Natural killer cell (primary cell): ENCODE measurements at regions not wholly inside any gene's neighbourhood (a gene's known extent, or its start where the extent isn't known, plus 50 kb on each side); places are given as distances from the start of the nearest gene placed in this dataset.
"Not testable (repeated sequence)": the region's sequence is repeated elsewhere in the genome, so short reads cannot be mapped to it uniquely, and the experiment has no call there.

ENCODE experiments used
- ATAC-seq, 3 donors: fragments of 150-1000 bp in 2 of 3; fragments of 200-7000 bp in 1 of 3; cut with Tn5 transposase; 1 replicate in 1 of 3; 2 replicates in 2 of 3; pipeline ENCODE4 v1.10.0; 2021; ENCODE audit warnings: mild to moderate bottlenecking in 2 of 3, moderate library complexity in 2 of 3
- DNase-seq, 2 donors: peaks; one replicate each; pipeline versions ENCODE4 v3.0.0 to v3.0.0-alpha.2; 2013 to 2021; ENCODE audit warnings: mixed read lengths in 1 of 2
- H3K27ac ChIP-seq: one replicate; pipeline ENCODE4 v1.5.1; 2013; ENCODE audit warnings: mild to moderate bottlenecking, low read length
- H3K27me3 ChIP-seq: one replicate; pipeline ENCODE4 v1.6.1; 2013; ENCODE audit warnings: low read length; ENCODE audit not compliant: control insufficient read depth, insufficient read depth
- H3K36me3 ChIP-seq: one replicate; pipeline ENCODE4 v1.6.1; 2013; ENCODE audit warnings: low read length; ENCODE audit not compliant: control insufficient read depth, insufficient read depth
- H3K4me1 ChIP-seq: one replicate; pipeline ENCODE4 v1.6.1; 2013; ENCODE audit warnings: low read length; ENCODE audit not compliant: control insufficient read depth, insufficient read depth
- H3K4me3 ChIP-seq: one replicate; pipeline ENCODE4 v1.5.1; 2013; ENCODE audit warnings: low read length
- H3K9me3 ChIP-seq: one replicate; pipeline ENCODE4 v1.6.1; 2013; ENCODE audit warnings: low read length; ENCODE audit not compliant: control insufficient read depth, insufficient read depth
- H3K27ac Mint-ChIP-seq, 2 donors: one replicate each; pipeline ENCODE4 v1.8.0; 2022; ENCODE audit warnings: mild to moderate bottlenecking in 2 of 2, mixed read lengths in 2 of 2, moderate library complexity in 1 of 2
- H3K27me3 Mint-ChIP-seq, 2 donors: one replicate each; pipeline ENCODE4 v1.8.0; 2022; ENCODE audit warnings: low read depth in 2 of 2, mixed read lengths in 2 of 2
- H3K36me3 Mint-ChIP-seq: one replicate; pipeline ENCODE4 v1.8.0; 2022; ENCODE audit warnings: mixed read lengths
- H3K4me1 Mint-ChIP-seq, 2 donors: one replicate each; pipeline ENCODE4 v1.8.0; 2022; ENCODE audit warnings: mixed read lengths in 2 of 2
- H3K4me3 Mint-ChIP-seq: one replicate; pipeline ENCODE4 v1.8.0; 2022; ENCODE audit warnings: mild to moderate bottlenecking, moderate library complexity, mixed read lengths
- H3K9me3 Mint-ChIP-seq, 2 donors: one replicate each; pipeline ENCODE4 v1.8.0; 2022; ENCODE audit warnings: mixed read lengths in 2 of 2
- CTCF ChIP-seq: fragments of 200-600 bp; IDR thresholded peaks from one replicate; pipeline ENCODE4 v1.8.0; 2022; ENCODE audit warnings: antibody characterized with exemption
- WGBS: methylation state at CpG from one replicate; pipeline ENCODE4 v1.1.7; 2013; ENCODE audit warnings: missing lambda C conversion rate; ENCODE audit not compliant: insufficient coverage; 5-methylcytosine and 5-hydroxymethylcytosine counted together
- intact Hi-C: fragments of 100-400 bp; cut with micrococcal nuclease; formaldehyde crosslinking; loops from one replicate; pipeline ENCODE4 v1.14.2; 2022

- H3K27ac Mint-ChIP-seq: no peak overlapping the region
- H3K9me3 Mint-ChIP-seq: peaks cover 2 to 4% of the 10 kb centered on the region in 2 donors
- no peaks in the 10 kb centered on the region for H3K4me1 Mint-ChIP-seq
- H3K27me3 Mint-ChIP-seq: no peaks in the 10 kb centered on the region
- intact Hi-C loops: no loop called here
- no peak overlapping the region for H3K4me3 Mint-ChIP-seq
- H3K36me3 Mint-ChIP-seq: no peaks in the 10 kb centered on the region
- Histone ChIP-seq H3K36me3 (no peaks in the 10 kb centered on the region), H3K27me3 (no peaks in the 10 kb centered on the region), H3K9me3 (no peaks in the 10 kb centered on the region), H3K27ac (no peak overlapping the region), H3K4me1 (no peaks in the 10 kb centered on the region), H3K4me3 (no peak overlapping the region)
- no peak for ATAC-seq
- DNase-seq: no peak
- WGBS: 62% methylated on average over 2 of the region's 2 CpGs
- TF ChIP-seq CTCF: no peak
Measured at GRCh38 chr11:38751421-38751820, 2153.4 kb upstream of the RAG2 start.

- WGBS: 77% methylated on average over 2 of the region's 2 CpGs
- H3K4me1 ChIP-seq, H3K27me3 Mint-ChIP-seq, H3K27ac Mint-ChIP-seq, H3K36me3 ChIP-seq, H3K27ac ChIP-seq, intact Hi-C loops, H3K4me3 Mint-ChIP-seq, H3K27me3 ChIP-seq, H3K9me3 ChIP-seq, DNase-seq, H3K9me3 Mint-ChIP-seq, H3K36me3 Mint-ChIP-seq, H3K4me3 ChIP-seq, H3K4me1 Mint-ChIP-seq, ATAC-seq: not testable (repeated sequence)
Measured at GRCh38 chr11:38746516-38746915, 2148.5 kb upstream of the RAG2 start.

GRCh38 chr11:38723361-38723760, 2125.3 kb upstream of the RAG2 start:
- H3K27me3 Mint-ChIP-seq: no peaks in the 10 kb centered on the region
- peaks cover 4 to 10% of the 10 kb centered on the region in 2 donors for H3K9me3 Mint-ChIP-seq
- H3K36me3 ChIP-seq: no peaks in the 10 kb centered on the region
- no peaks in the 10 kb centered on the region for H3K27me3 ChIP-seq
- no peak overlapping the region for H3K4me3 ChIP-seq
- no peaks in the 10 kb centered on the region for H3K4me1 Mint-ChIP-seq
- H3K4me3 Mint-ChIP-seq: no peak overlapping the region
- no peaks in the 10 kb centered on the region for H3K4me1 ChIP-seq
- DNase-seq: no peak
- intact Hi-C loops: no loop called here
- no peaks in the 10 kb centered on the region for H3K9me3 ChIP-seq
- TF ChIP-seq CTCF: no peak
- no peaks in the 10 kb centered on the region for H3K36me3 Mint-ChIP-seq
- no CpG with 5 or more reads among the region's 1 CpG for WGBS
- H3K27ac Mint-ChIP-seq: no peak overlapping the region
- H3K27ac ChIP-seq: no peak overlapping the region
- no peak for ATAC-seq

DNA sequence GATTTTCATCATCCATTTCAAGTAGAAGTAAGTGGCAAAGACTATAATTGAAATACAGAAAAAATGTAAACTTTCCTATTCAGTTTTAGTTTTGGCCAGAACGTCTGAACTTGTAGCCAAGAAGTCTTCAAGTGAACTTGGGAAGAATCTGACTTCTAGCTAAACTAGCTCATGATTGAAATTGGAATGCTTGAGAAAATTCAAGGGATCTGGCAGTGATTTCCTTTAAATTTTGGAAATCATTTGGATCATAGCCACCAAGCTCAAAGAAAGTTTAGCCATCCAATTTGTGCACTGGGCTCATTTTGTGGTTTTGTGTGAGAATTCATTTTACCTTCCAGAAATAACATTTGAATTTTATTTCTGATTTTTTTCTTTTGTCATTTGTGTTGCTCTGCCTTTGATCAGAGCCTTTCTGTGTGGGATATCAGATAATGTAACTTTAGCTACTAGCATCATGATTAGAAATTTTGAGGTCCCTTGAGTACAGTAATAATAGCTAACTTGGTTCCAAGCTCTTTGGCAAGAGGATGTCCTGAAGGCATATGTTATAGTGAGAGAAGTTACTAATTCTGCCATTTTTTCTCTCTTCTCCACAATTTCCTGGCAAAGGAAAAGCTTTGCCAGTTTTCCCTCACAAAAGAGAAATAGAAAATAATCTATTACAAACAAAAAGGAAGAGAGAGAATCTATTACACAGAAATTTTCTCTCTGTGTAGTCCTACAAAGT, 2123.7 kb upstream of the RAG2 start:
- H3K4me1 Mint-ChIP-seq: no peaks in the 10 kb centered on the region
- intact Hi-C loops: no loop called here
- Histone ChIP-seq H3K9me3 (no peaks in the 10 kb centered on the region), H3K27me3 (no peaks in the 10 kb centered on the region), H3K4me1 (no peaks in the 10 kb centered on the region), H3K36me3 (no peaks in the 10 kb centered on the region), H3K27ac (no peak overlapping the region), H3K4me3 (no peak overlapping the region)
- TF ChIP-seq CTCF: no peak
- no peaks in the 10 kb centered on the region for H3K27me3 Mint-ChIP-seq
- no peaks in the 10 kb centered on the region for H3K36me3 Mint-ChIP-seq
- WGBS: 69% methylated on average over 1 of the region's 1 CpG
- peaks cover 4 to 10% of the 10 kb centered on the region in 2 donors for H3K9me3 Mint-ChIP-seq
- ATAC-seq (no peak), DNase-seq (no peak)
- H3K27ac Mint-ChIP-seq: no peak overlapping the region
- H3K4me3 Mint-ChIP-seq: no peak overlapping the region
